Type B pancreatic cell (in vitro differentiated cells): ENCODE measurements at regions not wholly inside any gene's neighbourhood (a gene's known extent, or its start where the extent isn't known, plus 50 kb on each side); places are given as distances from the start of the nearest gene placed in this dataset.
"Not testable (repeated sequence)": the region's sequence is repeated elsewhere in the genome, so short reads cannot be mapped to it uniquely, and the experiment has no call there.

Experiments
- DNase-seq: peaks from one replicate; pipeline ENCODE4 v3.0.0; 2021; ENCODE audit warnings: mixed read lengths; ENCODE audit not compliant: unreplicated experiment; ENCODE audit errors: extremely low spot score
- H3K27ac Mint-ChIP-seq: 2 replicates; pipeline ENCODE4 v1.8.0; 2021; ENCODE audit warnings: mild to moderate bottlenecking, mixed read lengths
- H3K27me3 Mint-ChIP-seq: 2 replicates; pipeline ENCODE4 v1.8.0; 2021; ENCODE audit warnings: mixed read lengths
- H3K36me3 Mint-ChIP-seq: 2 replicates; pipeline ENCODE4 v1.8.0; 2021; ENCODE audit warnings: mixed read lengths
- H3K4me1 Mint-ChIP-seq: one replicate; pipeline ENCODE4 v1.8.0; 2021; ENCODE audit warnings: mixed read lengths; ENCODE audit not compliant: unreplicated experiment
- H3K4me3 Mint-ChIP-seq: 2 replicates; pipeline ENCODE4 v1.8.0; 2021; ENCODE audit warnings: mild to moderate bottlenecking, mixed read lengths
- H3K9me3 Mint-ChIP-seq: 2 replicates; pipeline ENCODE4 v1.8.0; 2021; ENCODE audit warnings: mixed read lengths
- CTCF ChIP-seq: fragments of 200-600 bp; sonication (generic); conservative IDR thresholded peaks from 2 replicates; pipeline ENCODE4 v1.5.0; 2021; ENCODE audit warnings: antibody characterized with exemption, mild to moderate bottlenecking

- no peak overlapping the region for H3K4me3 Mint-ChIP-seq
- no peaks in the 10 kb centered on the region for H3K36me3 Mint-ChIP-seq
- peaks cover 2% of the 10 kb centered on the region for H3K27me3 Mint-ChIP-seq
Measured at GRCh38 chr3:137325934-137326333, 368.2 kb downstream of the IL20RB start.

DNA sequence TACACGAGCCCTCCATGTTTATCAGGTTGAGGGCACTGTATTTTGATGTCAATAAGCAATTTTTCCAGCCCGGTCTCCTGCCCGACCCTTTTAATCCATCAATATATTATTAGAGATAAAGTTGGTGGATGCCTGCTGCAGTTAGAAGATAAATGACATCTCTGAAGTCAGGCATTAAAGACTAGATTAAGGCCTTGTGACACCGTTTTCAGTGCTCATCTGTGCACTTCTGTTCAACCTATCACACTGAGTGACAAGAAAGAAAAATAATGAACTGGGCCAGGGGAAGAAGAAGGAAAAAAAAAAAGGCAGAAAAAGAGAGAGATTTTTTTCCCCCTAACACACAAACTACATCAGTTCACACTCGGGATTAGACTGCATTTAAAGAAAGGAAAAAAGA is 371.8 kb downstream of the IL20RB start:
- TF ChIP-seq CTCF, result no peak
- H3K4me3 Mint-ChIP-seq, result no peak overlapping the region
- H3K9me3 Mint-ChIP-seq, result no peaks in the 10 kb centered on the region
- H3K4me1 Mint-ChIP-seq, result no peaks in the 10 kb centered on the region
- H3K27me3 Mint-ChIP-seq, result peaks cover 3% of the 10 kb centered on the region
- DNase-seq, result no peak
- no peak overlapping the region for H3K27ac Mint-ChIP-seq
- no peaks in the 10 kb centered on the region for H3K36me3 Mint-ChIP-seq

More at GRCh38 chr3:137325934-137326333, 368.2 kb downstream of the IL20RB start:
- TF ChIP-seq CTCF, result no peak
- DNase-seq, result no peak
- Mint-ChIP-seq H3K4me1 (no peaks in the 10 kb centered on the region), H3K9me3 (no peaks in the 10 kb centered on the region), H3K27ac (no peak overlapping the region)

- no peak overlapping the region for H3K4me3 Mint-ChIP-seq
- H3K9me3 Mint-ChIP-seq, result no peaks in the 10 kb centered on the region
- DNase-seq, result no peak
- peaks cover 5% of the 10 kb centered on the region for H3K27me3 Mint-ChIP-seq
- no peaks in the 10 kb centered on the region for H3K36me3 Mint-ChIP-seq
- no peak overlapping the region for H3K27ac Mint-ChIP-seq
- no peaks in the 10 kb centered on the region for H3K4me1 Mint-ChIP-seq
- no peak for TF ChIP-seq CTCF
Measured at GRCh38 chr3:137330246-137330645, 372.5 kb downstream of the IL20RB start.

- DNase-seq, result no peak
- Mint-ChIP-seq H3K36me3 (no peaks in the 10 kb centered on the region), H3K27me3 (peaks cover 8% of the 10 kb centered on the region), H3K27ac (no peak overlapping the region), H3K9me3 (no peaks in the 10 kb centered on the region), H3K4me1 (no peaks in the 10 kb centered on the region), H3K4me3 (no peak overlapping the region)
- TF ChIP-seq CTCF, result no peak
Measured at GRCh38 chr3:137332297-137332696, 374.5 kb downstream of the IL20RB start.

DNA sequence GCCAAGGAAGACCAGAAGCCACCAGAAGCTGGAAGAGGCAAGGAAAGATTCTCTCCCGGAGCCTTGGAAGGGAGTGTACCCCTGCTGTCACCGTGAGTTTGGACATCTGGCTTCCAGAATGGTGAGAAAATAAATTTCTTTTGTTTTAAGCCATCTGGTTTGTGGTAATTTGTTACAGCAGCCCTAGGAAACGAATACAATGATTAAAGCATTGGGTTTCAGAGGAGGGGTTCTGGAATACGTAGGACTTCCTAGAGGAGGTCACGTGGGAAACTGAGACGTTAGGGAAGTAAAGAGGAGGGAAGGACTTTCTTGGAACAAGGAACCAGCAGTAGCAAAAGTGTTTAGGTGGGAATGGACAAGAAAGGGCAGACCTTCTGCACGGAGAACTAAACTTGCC is 377.7 kb downstream of the IL20RB start:
- H3K9me3 Mint-ChIP-seq, result no peaks in the 10 kb centered on the region
- peaks cover 8% of the 10 kb centered on the region for H3K27me3 Mint-ChIP-seq
- no peak overlapping the region for H3K4me3 Mint-ChIP-seq
- DNase-seq, result no peak
- no peaks in the 10 kb centered on the region for H3K36me3 Mint-ChIP-seq
- no peak overlapping the region for H3K27ac Mint-ChIP-seq
- no peaks in the 10 kb centered on the region for H3K4me1 Mint-ChIP-seq
- no peak for TF ChIP-seq CTCF

DNA sequence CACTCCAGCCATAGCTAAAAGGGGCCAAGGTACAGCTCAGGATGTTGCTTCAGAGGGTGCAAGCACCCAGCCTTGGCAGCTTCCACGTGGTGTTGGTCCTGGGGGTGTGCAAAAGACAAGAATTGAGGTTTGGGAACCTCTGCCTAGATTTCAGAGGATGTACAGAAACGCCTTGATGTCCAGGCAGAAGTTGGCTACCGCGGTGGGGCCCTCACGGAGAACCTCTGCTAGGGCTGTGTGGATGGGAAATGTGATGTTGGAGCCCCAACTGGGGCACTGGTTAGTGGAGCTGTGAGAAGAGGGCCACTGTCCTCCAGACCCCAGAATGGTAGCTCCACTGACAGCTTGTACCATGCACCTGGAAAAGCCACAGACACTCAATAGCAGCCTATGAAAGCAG is 380.6 kb downstream of the IL20RB start:
- not testable (repeated sequence) for H3K27me3 Mint-ChIP-seq, H3K36me3 Mint-ChIP-seq, H3K4me1 Mint-ChIP-seq, H3K4me3 Mint-ChIP-seq, H3K27ac Mint-ChIP-seq, H3K9me3 Mint-ChIP-seq, DNase-seq
